ENCODE measurements at regions not wholly inside any gene's neighbourhood (a gene's known extent, or its start where the extent isn't known, plus 50 kb on each side); places are given as distances from the start of the nearest gene placed in this dataset.

DNA sequence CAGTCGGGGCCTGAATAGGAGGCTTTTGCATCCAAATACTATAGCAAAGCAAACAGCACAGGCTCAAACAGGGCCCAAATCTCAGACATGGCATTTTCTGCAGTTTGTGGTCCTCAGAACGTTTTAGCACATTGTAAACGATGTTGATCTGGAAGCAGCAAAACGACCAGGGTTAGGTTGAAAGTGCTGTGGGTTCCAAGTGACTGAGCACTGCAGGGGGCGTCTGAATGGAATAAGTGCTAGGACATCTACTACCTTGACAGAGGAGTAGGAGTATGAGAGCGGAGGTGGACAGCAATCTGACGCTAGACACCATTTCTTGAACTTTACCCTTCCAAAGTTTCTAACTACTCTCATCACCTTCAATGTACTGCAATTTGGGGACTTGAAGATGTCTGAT, 214.9 kb downstream of the BARHL2 start:
- intact Hi-C loops (cut with DNase I; ENCODE audit: low total_unique reads): no loop called here
- TF ChIP-seq, protein P1, sequence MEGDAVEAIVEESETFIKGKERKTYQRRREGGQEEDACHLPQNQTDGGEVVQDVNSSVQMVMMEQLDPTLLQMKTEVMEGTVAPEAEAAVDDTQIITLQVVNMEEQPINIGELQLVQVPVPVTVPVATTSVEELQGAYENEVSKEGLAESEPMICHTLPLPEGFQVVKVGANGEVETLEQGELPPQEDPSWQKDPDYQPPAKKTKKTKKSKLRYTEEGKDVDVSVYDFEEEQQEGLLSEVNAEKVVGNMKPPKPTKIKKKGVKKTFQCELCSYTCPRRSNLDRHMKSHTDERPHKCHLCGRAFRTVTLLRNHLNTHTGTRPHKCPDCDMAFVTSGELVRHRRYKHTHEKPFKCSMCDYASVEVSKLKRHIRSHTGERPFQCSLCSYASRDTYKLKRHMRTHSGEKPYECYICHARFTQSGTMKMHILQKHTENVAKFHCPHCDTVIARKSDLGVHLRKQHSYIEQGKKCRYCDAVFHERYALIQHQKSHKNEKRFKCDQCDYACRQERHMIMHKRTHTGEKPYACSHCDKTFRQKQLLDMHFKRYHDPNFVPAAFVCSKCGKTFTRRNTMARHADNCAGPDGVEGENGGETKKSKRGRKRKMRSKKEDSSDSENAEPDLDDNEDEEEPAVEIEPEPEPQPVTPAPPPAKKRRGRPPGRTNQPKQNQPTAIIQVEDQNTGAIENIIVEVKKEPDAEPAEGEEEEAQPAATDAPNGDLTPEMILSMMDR (IDR thresholded peaks at IDR 0.05): no peak

DNA sequence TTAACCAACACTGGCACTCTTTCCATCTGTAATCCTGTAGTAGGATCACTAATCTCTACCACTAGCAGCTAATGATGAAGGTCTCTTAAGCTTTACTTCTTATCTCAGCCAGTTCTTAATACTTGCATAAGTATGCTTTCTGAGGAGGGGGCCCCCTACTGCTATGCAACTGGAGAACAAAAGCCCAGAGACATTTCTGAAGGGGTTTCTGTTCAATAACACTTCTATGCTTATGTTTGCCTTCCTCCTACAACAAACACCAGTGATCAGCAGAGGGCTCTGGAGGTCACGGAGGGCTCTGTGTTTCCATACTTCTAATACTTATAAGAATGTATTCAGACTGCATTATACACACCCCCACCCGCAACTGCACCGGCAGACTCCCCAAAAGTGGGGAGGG, 215.8 kb downstream of the BARHL2 start:
- no peak overlapping the region for H3K4me3 ChIP-seq
- H3K4me1 ChIP-seq: no peaks in the 10 kb centered on the region
- H3K36me3 ChIP-seq: no peaks in the 10 kb centered on the region
- intact Hi-C loops (cut with DNase I; ENCODE audit: low total_unique reads): no loop called here
- no peak overlapping the region for H3K27ac ChIP-seq
- TF ChIP-seq, protein P1 (IDR thresholded peaks at IDR 0.05): no peak
- no peaks in the 10 kb centered on the region for H3K9me3 ChIP-seq
- DNase-seq: no peak
- no peaks in the 10 kb centered on the region for H3K27me3 ChIP-seq

More for the DNA sequence above, 214.9 kb downstream of the BARHL2 start:
- Histone ChIP-seq H3K9me3 (no peaks in the 10 kb centered on the region), H3K36me3 (no peaks in the 10 kb centered on the region), H3K4me3 (no peak overlapping the region), H3K27me3 (no peaks in the 10 kb centered on the region), H3K4me1 (no peaks in the 10 kb centered on the region), H3K27ac (no peak overlapping the region)
- no peak for DNase-seq

DNA sequence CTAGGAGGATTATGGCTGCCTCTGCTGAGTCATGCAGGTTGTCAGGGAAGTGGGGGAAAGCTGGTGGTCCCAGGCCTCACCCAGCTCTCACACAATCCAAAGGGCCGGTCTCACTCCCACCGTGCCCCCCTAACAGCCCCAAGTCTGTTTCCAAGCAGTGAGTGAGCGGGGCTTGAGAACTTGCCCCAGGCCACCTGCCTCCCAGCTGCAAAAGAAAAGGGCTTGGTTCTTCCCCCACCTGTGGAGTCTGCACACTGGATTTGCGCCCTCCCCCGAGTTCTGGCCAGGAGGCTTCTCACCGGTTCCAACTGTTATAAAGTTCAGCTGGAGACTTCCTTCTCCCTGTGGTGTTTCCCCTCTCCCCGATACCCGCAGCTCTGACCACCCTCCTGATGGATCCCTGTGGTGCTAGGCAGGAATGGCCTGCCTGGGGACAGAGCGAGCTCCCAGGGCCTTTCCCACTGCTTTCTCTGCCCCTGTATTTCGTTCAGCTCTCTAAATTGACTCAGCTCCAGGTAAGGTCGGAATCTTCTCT, 222.3 kb downstream of the BARHL2 start:
- H3K27ac ChIP-seq: no peak overlapping the region
- H3K9me3 ChIP-seq: no peaks in the 10 kb centered on the region
- intact Hi-C loops (cut with DNase I; ENCODE audit: low total_unique reads): no loop called here
- H3K27me3 ChIP-seq: no peaks in the 10 kb centered on the region
- TF ChIP-seq, protein P1 (IDR thresholded peaks at IDR 0.05): no peak
- no peak overlapping the region for H3K4me3 ChIP-seq
- no peaks in the 10 kb centered on the region for H3K4me1 ChIP-seq
- no peaks in the 10 kb centered on the region for H3K36me3 ChIP-seq
- no peak for DNase-seq

DNA sequence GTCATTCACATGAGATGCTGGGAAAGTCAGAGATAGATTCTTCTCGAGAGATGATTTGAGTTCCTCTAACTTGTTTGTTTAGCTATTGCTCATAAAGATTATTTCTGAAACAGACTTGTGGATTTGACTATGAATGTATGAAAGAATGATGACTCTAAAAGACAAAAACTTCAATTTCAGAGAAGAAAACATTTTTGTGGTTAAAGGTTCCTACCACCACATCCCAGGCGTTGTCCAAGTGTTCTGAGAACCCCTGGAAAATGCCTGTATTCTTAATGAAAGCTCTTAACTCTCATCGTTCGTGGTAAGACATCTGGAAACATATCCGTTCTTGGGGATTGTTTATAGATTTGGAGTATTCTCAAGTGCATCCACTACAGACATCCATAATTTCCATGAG, 228.7 kb downstream of the BARHL2 start:
- Histone ChIP-seq H3K27me3 (no peaks in the 10 kb centered on the region), H3K4me3 (no peak overlapping the region), H3K27ac (no peak overlapping the region), H3K9me3 (no peaks in the 10 kb centered on the region), H3K36me3 (no peaks in the 10 kb centered on the region), H3K4me1 (no peaks in the 10 kb centered on the region)
- TF ChIP-seq, protein P1 (IDR thresholded peaks at IDR 0.05): no peak
- no peak for DNase-seq
- intact Hi-C loops (cut with DNase I; ENCODE audit: low total_unique reads): no loop called here

DNA sequence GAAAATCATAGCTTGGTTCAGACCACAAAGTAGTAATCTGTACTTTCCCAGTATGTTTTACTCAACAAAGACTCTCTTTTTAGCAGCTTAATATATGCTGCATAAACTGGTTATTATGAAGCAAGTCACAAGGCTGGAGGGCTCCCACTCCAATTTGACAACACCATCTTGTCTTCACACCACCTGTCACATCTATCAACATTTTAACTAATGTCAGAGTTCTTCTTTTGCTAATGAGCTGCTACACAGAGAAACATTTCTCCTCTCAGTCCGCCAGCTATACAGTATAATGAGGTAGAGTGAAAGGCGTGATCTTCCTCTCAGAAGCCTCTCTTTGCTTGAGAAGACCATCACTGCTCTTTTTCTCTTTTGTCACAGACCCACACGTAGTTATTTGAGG, 230.1 kb downstream of the BARHL2 start:
- no peaks in the 10 kb centered on the region for H3K36me3 ChIP-seq
- no peak for DNase-seq
- H3K4me3 ChIP-seq: no peak overlapping the region
- TF ChIP-seq, protein P1 (IDR thresholded peaks at IDR 0.05): no peak
- no peak overlapping the region for H3K27ac ChIP-seq
- no peaks in the 10 kb centered on the region for H3K4me1 ChIP-seq
- intact Hi-C loops (cut with DNase I; ENCODE audit: low total_unique reads): no loop called here
- no peaks in the 10 kb centered on the region for H3K9me3 ChIP-seq
- H3K27me3 ChIP-seq: no peaks in the 10 kb centered on the region

Measured in tibial artery (tissue), 4 donors.